GM13977 (cell line): ENCODE measurements at regions not wholly inside any gene's neighbourhood (a gene's known extent, or its start where the extent isn't known, plus 50 kb on each side); places are given as distances from the start of the nearest gene placed in this dataset.

ENCODE experiments used
- DNase-seq: peaks from one replicate; pipeline ENCODE4 v3.0.0; 2012; ENCODE audit warnings: low spot score
- in situ Hi-C: fragments of 300-500 bp; cut with MboI; formaldehyde crosslinking; loops from one replicate; pipeline ENCODE4 v1.12.0; 2022; ENCODE audit warnings: low sequenced_read_pairs, low pct_unique_long_range_greater_than_20kb, mixed read lengths, inconsistent platforms; ENCODE audit not compliant: unreplicated experiment
- TF ChIP-seq, protein P1 (sequence below): IDR thresholded peaks from 2 replicates; pipeline ENCODE4 v1.5.1; 2012; ENCODE audit warnings: mild to moderate bottlenecking, control low read depth; ENCODE audit not compliant: insufficient read depth; ENCODE audit errors: extremely low read depth, missing control alignments

DNA sequence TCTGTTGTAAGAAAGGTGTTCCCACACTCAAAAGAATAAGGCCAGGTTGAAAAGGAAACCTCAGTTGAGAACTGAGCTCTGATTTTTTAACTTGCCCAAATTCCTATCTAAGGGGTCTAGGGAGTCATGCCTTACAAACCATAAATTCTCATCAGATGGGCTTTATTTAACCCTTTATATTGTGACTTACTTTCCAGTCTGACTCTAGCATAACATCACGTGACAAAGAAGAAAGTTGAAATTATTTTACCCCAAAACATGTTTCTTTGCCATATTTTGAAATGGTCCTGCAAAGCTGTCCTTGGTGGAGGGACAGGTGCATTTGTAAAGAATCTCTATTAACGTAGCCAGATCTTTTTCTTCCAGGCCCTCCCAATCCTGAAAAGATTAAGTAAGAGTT lies 411.7 kb downstream of the GALC start:
- in situ Hi-C loops = no loop called here
- DNase-seq = no peak
- TF ChIP-seq, protein P1, sequence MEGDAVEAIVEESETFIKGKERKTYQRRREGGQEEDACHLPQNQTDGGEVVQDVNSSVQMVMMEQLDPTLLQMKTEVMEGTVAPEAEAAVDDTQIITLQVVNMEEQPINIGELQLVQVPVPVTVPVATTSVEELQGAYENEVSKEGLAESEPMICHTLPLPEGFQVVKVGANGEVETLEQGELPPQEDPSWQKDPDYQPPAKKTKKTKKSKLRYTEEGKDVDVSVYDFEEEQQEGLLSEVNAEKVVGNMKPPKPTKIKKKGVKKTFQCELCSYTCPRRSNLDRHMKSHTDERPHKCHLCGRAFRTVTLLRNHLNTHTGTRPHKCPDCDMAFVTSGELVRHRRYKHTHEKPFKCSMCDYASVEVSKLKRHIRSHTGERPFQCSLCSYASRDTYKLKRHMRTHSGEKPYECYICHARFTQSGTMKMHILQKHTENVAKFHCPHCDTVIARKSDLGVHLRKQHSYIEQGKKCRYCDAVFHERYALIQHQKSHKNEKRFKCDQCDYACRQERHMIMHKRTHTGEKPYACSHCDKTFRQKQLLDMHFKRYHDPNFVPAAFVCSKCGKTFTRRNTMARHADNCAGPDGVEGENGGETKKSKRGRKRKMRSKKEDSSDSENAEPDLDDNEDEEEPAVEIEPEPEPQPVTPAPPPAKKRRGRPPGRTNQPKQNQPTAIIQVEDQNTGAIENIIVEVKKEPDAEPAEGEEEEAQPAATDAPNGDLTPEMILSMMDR = no peak

DNA sequence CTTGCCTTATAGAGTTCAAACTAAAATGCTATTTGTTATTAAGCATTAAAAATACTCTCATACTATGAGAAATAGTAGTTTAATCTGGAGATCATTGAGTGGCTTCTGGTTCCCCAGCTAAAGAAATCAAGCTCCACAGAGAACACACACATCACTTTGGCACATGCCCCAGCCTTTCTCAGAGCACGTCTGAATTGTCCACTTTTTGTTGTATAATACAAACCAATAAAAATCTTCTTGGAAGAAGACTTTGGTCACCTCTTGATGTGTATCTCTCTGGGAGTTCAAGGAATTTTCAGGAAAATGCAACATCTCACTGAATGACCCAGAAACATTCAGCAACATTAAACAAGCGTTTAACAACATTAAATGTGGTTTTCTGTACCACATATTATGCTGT lies 413.9 kb downstream of the GALC start:
- in situ Hi-C loops = no loop called here
- no peak for DNase-seq

DNA sequence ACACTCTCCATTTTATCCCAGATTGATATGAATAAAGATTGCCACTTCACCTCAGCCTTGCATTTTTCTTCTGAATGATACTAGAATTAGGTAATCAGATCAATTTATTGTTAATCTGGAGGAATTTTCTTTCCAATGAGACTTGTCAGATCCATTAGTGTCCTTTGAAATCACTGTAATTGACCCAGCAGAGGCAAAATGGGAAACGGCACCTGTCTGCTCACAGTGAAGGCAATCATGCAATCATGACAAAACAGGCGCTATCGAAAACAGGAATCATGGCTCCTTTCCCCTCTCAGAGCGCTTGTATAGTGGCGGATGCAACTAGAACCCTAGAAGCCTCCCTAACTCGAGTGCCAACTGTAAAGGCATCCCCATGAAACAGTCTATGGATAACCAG lies 417.6 kb downstream of the GALC start:
- no peak for DNase-seq
- in situ Hi-C loops = no loop called here
- TF ChIP-seq, protein P1 = no peak

More for the DNA sequence above, 413.9 kb downstream of the GALC start:
- TF ChIP-seq, protein P1 = no peak

DNA sequence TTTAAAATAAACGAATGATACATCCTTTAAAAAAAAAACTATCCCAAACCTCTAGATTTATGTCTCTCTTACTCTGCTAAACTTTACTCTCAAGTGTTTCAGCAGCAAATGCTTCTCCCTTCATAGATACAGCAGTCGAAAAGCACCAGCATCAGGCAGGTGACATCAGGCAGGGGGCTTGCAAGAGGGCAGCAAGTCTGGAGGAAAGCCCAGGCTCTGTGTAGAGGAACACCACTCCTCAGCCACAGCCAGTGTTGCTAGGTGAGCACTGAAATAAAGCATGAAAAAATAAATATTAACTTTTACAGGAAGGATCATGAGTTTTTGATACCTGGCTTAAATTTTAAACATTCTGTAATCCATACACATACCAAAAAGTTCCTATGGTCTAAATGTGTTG lies 419.4 kb downstream of the GALC start:
- no peak for DNase-seq
- in situ Hi-C loops = no loop called here
- TF ChIP-seq, protein P1 = no peak

- TF ChIP-seq, protein P1 = no peak
- in situ Hi-C loops = no loop called here
- DNase-seq = no peak
Measured at GRCh38 chr14:87567618-87568295, 425.2 kb downstream of the GALC start.

- in situ Hi-C loops = no loop called here
- TF ChIP-seq, protein P1 = no peak
- no peak for DNase-seq
Measured at GRCh38 chr14:87566991-87567390, 426.0 kb downstream of the GALC start.
